Activated B cell treated with CpG ODN at 0.5 μM for 24 hours (primary cell): ENCODE measurements at regions not wholly inside any gene's neighbourhood (a gene's known extent, or its start where the extent isn't known, plus 50 kb on each side); places are given as distances from the start of the nearest gene placed in this dataset.

ENCODE experiments used
- ATAC-seq: fragments of 200-7000 bp; cut with Tn5 transposase; one replicate; pipeline ENCODE4 v1.10.0; 2021; ENCODE audit warnings: low read depth, mild to moderate bottlenecking, moderate library complexity
- CTCF ChIA-PET: fragments of 350-600 bp; sonication (Branson Sonifier 250); formaldehyde crosslinking; loops from one replicate; lab custom pipeline; 2021; ENCODE audit warnings: antibody characterized with exemption; lab: Charles Lee
- POLR2A ChIA-PET: fragments of 350-600 bp; sonication (Branson Sonifier 250); formaldehyde crosslinking; loops from one replicate; lab custom pipeline; 2021; ENCODE audit warnings: antibody characterized with exemption; lab: Charles Lee
- DNase-seq: peaks from one replicate; pipeline ENCODE4 v3.0.0; 2022
- H3K27ac Mint-ChIP-seq: one replicate; pipeline ENCODE4 v1.8.0; 2020; ENCODE audit warnings: mixed read lengths
- H3K27me3 Mint-ChIP-seq: one replicate; pipeline ENCODE4 v1.8.0; 2021; ENCODE audit warnings: mixed read lengths
- H3K36me3 Mint-ChIP-seq: one replicate; pipeline ENCODE4 v1.8.0; 2021; ENCODE audit warnings: low read depth, mixed read lengths
- H3K4me1 Mint-ChIP-seq: one replicate; pipeline ENCODE4 v1.8.0; 2021; ENCODE audit warnings: mixed read lengths
- H3K4me3 Mint-ChIP-seq: one replicate; pipeline ENCODE4 v1.8.0; 2020; ENCODE audit warnings: mild to moderate bottlenecking, mixed read lengths
- H3K9me3 Mint-ChIP-seq: one replicate; pipeline ENCODE4 v1.8.0; 2020; ENCODE audit warnings: mixed read lengths
- intact Hi-C: fragments of 100-400 bp; cut with micrococcal nuclease; formaldehyde crosslinking; loops from one replicate; pipeline ENCODE4 v1.15.1; 2024
- TF ChIP-seq, protein P1 (sequence below): fragments of 200-600 bp; IDR thresholded peaks from one replicate; pipeline ENCODE4 v1.8.0; 2022; ENCODE audit warnings: antibody characterized with exemption, mild to moderate bottlenecking

DNA sequence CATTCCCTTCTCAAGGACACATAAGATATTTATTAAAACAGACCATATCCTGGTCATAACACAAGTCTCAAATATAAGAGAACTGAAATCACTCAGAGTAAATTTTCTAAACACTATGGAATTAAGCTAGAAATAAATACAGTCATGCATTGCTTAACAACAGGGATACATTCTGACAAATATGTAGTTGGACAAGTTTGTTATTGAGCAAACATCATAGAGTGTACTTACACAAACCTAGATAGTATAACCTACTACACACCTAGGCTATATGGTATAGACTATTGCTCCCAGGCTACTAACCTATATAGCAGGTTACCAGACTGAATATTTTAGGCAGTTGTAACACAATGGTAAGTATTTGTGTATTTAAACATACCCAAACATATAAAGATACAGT is 104.0 kb downstream of the MIS18A start:
- Mint-ChIP-seq H3K36me3 (no peaks in the 10 kb centered on the region), H3K27me3 (no peaks in the 10 kb centered on the region), H3K4me1 (no peaks in the 10 kb centered on the region), H3K9me3 (no peaks in the 10 kb centered on the region), H3K4me3 (no peak overlapping the region), H3K27ac (no peak overlapping the region)
- intact Hi-C loops, result no loop called here
- ATAC-seq, result no peak
- TF ChIP-seq, protein P1, sequence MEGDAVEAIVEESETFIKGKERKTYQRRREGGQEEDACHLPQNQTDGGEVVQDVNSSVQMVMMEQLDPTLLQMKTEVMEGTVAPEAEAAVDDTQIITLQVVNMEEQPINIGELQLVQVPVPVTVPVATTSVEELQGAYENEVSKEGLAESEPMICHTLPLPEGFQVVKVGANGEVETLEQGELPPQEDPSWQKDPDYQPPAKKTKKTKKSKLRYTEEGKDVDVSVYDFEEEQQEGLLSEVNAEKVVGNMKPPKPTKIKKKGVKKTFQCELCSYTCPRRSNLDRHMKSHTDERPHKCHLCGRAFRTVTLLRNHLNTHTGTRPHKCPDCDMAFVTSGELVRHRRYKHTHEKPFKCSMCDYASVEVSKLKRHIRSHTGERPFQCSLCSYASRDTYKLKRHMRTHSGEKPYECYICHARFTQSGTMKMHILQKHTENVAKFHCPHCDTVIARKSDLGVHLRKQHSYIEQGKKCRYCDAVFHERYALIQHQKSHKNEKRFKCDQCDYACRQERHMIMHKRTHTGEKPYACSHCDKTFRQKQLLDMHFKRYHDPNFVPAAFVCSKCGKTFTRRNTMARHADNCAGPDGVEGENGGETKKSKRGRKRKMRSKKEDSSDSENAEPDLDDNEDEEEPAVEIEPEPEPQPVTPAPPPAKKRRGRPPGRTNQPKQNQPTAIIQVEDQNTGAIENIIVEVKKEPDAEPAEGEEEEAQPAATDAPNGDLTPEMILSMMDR, result no peak
- ChIA-PET POLR2A (no interaction called here), CTCF (no interaction called here)
- no peak for DNase-seq

DNA sequence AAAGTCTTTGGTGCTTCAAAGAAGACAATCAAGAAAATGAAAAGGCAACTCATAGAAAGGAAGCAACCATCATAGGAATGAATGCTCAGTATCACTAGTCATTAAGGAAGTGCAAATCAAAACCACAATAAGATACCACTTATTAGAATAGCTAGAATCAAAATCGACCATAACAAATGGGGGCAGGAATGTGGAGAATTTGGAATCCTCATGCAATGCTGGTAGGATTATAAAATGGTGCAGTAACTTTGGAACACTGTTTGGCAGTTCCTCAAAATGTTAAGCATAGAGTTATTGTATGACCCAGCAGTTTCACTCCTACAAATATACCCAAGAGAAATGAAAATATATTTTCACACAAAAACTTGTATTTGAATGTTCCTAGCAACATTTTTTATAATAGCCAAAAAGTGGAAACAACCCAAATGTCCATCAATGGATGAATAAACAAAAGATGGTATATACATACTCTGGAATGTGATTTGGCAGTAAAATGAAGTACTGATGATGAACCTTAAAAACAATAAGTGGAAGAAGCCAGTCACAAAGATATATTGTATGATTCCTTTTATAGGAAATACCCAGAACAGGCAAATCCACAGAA is 105.6 kb downstream of the MIS18A start:
- no peak for ATAC-seq
- peaks cover 4% of the 10 kb centered on the region for H3K27me3 Mint-ChIP-seq
- no peaks in the 10 kb centered on the region for H3K36me3 Mint-ChIP-seq
- H3K4me3 Mint-ChIP-seq, result no peak overlapping the region
- H3K4me1 Mint-ChIP-seq, result no peaks in the 10 kb centered on the region
- DNase-seq, result no peak
- no peak overlapping the region for H3K27ac Mint-ChIP-seq
- ChIA-PET POLR2A (no interaction called here), CTCF (no interaction called here)
- TF ChIP-seq, protein P1, result no peak
- intact Hi-C loops, result no loop called here
- no peaks in the 10 kb centered on the region for H3K9me3 Mint-ChIP-seq

DNA sequence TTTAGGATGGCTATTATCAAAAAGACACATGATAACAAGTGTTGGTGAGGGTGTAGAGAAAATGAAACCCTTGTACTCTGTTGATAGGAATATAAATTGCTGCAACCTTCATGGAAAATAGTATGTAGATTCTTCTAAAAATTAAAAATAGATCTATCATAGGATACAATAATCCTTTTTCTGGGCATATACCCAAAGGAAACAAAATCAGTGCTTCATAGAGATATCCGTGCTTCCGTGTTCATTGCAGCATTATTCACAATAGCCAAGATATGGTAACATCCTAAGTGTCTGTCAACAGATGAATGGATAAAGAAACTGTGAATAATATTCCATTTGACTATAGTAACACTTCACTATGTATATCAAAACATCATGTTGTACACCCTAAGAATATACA is 106.7 kb downstream of the MIS18A start:
- TF ChIP-seq, protein P1, result no peak
- H3K36me3 Mint-ChIP-seq, result no peaks in the 10 kb centered on the region
- CTCF ChIA-PET, result no interaction called here
- POLR2A ChIA-PET, result no interaction called here
- no peak overlapping the region for H3K4me3 Mint-ChIP-seq
- H3K9me3 Mint-ChIP-seq, result no peaks in the 10 kb centered on the region
- no peaks in the 10 kb centered on the region for H3K4me1 Mint-ChIP-seq
- H3K27me3 Mint-ChIP-seq, result peaks cover 6% of the 10 kb centered on the region
- DNase-seq (no peak), ATAC-seq (no peak)
- intact Hi-C loops, result no loop called here
- no peak overlapping the region for H3K27ac Mint-ChIP-seq

DNA sequence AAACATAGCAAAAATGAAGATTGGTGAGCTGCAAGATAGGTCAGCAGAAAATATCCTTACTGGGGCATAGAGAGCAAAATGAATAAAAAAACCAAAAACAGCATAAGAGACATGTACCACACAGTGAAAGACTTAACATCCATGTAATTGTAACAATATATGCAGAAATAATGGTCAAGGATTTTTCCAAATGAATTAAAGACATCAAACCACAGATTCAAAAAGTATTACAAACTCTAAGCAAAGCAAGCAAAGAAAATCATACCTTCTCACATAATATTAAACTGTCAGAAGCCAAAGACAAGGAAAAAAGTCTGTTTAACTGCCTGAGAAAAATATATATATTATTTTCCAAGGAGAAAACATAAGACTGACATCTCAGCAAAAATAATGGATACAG is 111.3 kb downstream of the MIS18A start:
- ChIA-PET POLR2A (no interaction called here), CTCF (no interaction called here)
- peaks cover 8% of the 10 kb centered on the region for H3K27me3 Mint-ChIP-seq
- H3K36me3 Mint-ChIP-seq, result no peaks in the 10 kb centered on the region
- H3K4me3 Mint-ChIP-seq, result no peak overlapping the region
- H3K9me3 Mint-ChIP-seq, result no peaks in the 10 kb centered on the region
- TF ChIP-seq, protein P1, result no peak
- H3K27ac Mint-ChIP-seq, result no peak overlapping the region
- H3K4me1 Mint-ChIP-seq, result no peaks in the 10 kb centered on the region
- DNase-seq, result no peak
- intact Hi-C loops, result no loop called here
- no peak for ATAC-seq

GRCh38 chr21:32163386-32163785 is 115.5 kb downstream of the MIS18A start:
- H3K9me3 Mint-ChIP-seq, result no peaks in the 10 kb centered on the region
- ChIA-PET POLR2A (no interaction called here), CTCF (no interaction called here)
- H3K4me1 Mint-ChIP-seq, result no peaks in the 10 kb centered on the region
- no peak overlapping the region for H3K27ac Mint-ChIP-seq
- ATAC-seq (no peak), DNase-seq (no peak)
- intact Hi-C loops, result no loop called here
- peaks cover 13% of the 10 kb centered on the region for H3K27me3 Mint-ChIP-seq
- H3K36me3 Mint-ChIP-seq, result no peaks in the 10 kb centered on the region
- no peak overlapping the region for H3K4me3 Mint-ChIP-seq
- TF ChIP-seq, protein P1, result no peak
